ENCODE measurements at regions not wholly inside any gene's neighbourhood (a gene's known extent, or its start where the extent isn't known, plus 50 kb on each side); places are given as distances from the start of the nearest gene placed in this dataset.
"Not testable (repeated sequence)": the region's sequence is repeated elsewhere in the genome, so short reads cannot be mapped to it uniquely, and the experiment has no call there.

DNA sequence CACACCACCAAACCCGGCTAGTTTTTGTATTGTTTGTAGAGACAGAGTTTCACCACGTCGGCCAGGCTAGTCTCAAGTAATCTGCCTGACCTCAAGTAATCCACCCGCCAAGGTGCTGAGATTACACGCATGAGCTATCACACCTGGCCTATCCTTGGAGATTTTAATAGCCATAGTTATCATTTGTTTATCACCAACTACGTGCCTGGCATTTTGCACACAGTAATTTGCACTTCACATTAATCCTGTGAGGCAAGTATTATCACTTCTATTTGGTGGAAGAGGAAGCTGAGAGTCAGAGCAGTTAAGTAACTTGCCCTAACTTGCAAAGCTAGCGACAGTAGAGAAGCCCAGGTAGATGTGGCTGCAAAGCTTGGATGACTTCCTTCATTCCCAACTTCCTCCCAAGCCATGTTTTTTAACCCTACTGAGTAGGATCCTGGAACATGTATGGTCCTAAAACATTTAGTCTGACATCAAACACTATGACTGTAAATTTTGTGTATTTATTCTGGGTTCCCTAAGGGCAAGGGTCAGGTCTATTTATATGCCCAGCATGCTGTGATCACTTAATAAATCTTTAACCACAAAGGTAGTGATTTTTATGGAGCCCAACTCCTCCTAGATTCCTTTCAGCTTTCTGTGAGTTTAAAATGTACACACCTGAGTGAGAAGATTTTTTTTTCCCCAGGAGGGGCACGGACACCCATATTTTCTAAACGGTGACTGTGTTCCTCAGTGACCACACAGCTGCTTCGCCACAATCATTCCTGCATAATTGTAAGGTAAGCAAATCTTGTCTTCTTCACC lies 100.2 kb upstream of the RAI14 start:
- FAIRE-seq, result no peak
- TF ChIP-seq POLR2AphosphoS5 (IDR thresholded peaks at IDR 0.05; ENCODE audit: low read depth, low read length) (no peak), POU2F2 (IDR thresholded peaks at IDR 0.05; ENCODE audit: low read depth, low read length) (no peak), PAX5 (IDR thresholded peaks at IDR 0.05; ENCODE audit: insufficient read depth, low read length, severe bottlenecking) (no peak), SPI1 (IDR thresholded peaks at IDR 0.05; ENCODE audit: low read depth, low read length) (no peak), POLR2A (IDR thresholded peaks at IDR 0.05; ENCODE audit: low read depth, low read length) (no peak), TAF1 (IDR thresholded peaks at IDR 0.05; ENCODE audit: low read depth, low read length) (no peak)

DNA sequence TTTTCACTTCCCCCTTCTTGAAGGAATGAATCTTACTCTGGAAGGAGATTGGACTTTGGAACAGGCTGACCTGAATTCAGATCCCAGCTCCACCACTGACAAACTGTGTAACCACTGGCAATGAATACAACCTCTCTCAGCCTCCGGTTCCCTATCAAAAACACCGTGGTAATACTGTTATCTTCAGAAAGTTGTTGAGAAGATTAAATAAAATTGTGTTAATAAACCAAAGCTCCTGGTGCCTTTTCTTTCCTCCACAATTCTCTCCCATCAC lies 99.7 kb upstream of the RAI14 start:
- TF ChIP-seq PAX5 (IDR thresholded peaks at IDR 0.05; ENCODE audit: insufficient read depth, low read length, severe bottlenecking), result no peak
- TF ChIP-seq POLR2AphosphoS5 (IDR thresholded peaks at IDR 0.05; ENCODE audit: low read depth, low read length), result no peak
- no peak for TF ChIP-seq TAF1 (IDR thresholded peaks at IDR 0.05; ENCODE audit: low read depth, low read length)
- no peak for TF ChIP-seq POLR2A (IDR thresholded peaks at IDR 0.05; ENCODE audit: low read depth, low read length)
- TF ChIP-seq POU2F2 (IDR thresholded peaks at IDR 0.05; ENCODE audit: low read depth, low read length), result no peak
- TF ChIP-seq SPI1 (IDR thresholded peaks at IDR 0.05; ENCODE audit: low read depth, low read length), result no peak
- FAIRE-seq, result no peak
- DNase-seq (ENCODE audit: insufficient read length, low spot score), result no peak

More for the DNA sequence above, 100.2 kb upstream of the RAI14 start:
- no peak for DNase-seq (ENCODE audit: insufficient read length, low spot score)

DNA sequence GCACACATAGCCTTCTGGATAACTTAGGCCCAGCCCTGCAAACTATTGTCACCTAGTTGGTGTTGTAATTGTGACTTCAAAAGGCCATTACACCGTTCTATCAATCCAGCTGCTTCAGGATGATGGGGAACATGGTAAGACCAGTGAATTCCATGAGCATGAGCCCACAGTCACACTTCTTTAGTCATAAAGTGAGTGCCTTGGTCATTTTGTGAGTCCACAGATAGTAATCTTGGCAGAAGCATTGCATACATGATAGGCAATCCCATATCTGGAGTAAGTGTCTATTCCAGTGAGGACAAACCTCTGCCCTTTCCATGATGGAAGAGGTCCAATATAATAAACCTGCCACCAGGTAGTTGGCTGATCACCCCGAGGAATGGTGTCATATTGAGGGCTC lies 94.5 kb upstream of the RAI14 start:
- not testable (repeated sequence) for DNase-seq (ENCODE audit: insufficient read length, low spot score); FAIRE-seq

DNA sequence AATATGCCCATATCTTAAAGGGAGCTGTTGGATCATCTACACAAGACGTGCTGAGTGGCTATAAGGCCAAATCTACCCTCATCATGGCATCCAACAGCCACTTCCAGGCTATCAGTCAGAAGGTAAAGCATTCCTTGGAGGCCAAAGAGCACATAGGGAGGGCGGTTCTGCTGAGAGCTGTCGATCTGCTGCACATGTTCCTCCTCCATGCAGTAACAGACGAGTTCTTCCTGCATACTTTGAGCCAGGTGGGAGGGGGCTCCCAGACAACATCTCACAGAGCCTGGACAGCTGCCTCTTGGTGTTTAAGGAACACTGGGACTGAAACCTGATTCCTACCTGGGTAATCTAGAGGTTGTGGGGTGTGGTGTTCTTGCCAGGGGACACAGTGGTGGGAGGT lies 93.3 kb upstream of the RAI14 start:
- DNase-seq (ENCODE audit: insufficient read length, low spot score), result no peak
- TF ChIP-seq POLR2A (IDR thresholded peaks at IDR 0.05; ENCODE audit: low read depth, low read length), result no peak
- no peak for TF ChIP-seq PAX5 (IDR thresholded peaks at IDR 0.05; ENCODE audit: insufficient read depth, low read length, severe bottlenecking)
- TF ChIP-seq TAF1 (IDR thresholded peaks at IDR 0.05; ENCODE audit: low read depth, low read length), result no peak
- no peak for TF ChIP-seq POU2F2 (IDR thresholded peaks at IDR 0.05; ENCODE audit: low read depth, low read length)
- TF ChIP-seq POLR2AphosphoS5 (IDR thresholded peaks at IDR 0.05; ENCODE audit: low read depth, low read length), result no peak
- no peak for TF ChIP-seq SPI1 (IDR thresholded peaks at IDR 0.05; ENCODE audit: low read depth, low read length)
- FAIRE-seq, result no peak

DNA sequence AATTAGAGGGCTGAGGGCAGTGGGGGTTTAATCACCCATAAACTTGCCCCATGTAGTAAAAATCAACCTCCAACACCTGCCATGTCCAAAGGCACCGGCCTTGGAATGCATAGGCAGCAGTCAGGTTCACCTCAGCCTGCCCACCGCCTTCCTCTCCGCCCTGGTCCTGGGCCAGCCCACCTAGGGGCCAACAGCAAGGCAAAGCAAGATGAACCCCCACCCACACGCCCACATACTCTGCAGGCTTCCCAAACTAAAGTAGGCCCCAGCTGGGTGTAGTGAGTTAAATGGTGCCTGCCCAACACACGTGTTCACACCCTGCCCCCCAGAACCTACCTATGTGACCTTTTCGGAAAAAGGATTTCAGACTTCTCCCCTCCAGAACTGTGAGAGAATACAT lies 92.9 kb upstream of the RAI14 start:
- FAIRE-seq, result no peak
- TF ChIP-seq TAF1 (IDR thresholded peaks at IDR 0.05; ENCODE audit: low read depth, low read length), result no peak

DNA sequence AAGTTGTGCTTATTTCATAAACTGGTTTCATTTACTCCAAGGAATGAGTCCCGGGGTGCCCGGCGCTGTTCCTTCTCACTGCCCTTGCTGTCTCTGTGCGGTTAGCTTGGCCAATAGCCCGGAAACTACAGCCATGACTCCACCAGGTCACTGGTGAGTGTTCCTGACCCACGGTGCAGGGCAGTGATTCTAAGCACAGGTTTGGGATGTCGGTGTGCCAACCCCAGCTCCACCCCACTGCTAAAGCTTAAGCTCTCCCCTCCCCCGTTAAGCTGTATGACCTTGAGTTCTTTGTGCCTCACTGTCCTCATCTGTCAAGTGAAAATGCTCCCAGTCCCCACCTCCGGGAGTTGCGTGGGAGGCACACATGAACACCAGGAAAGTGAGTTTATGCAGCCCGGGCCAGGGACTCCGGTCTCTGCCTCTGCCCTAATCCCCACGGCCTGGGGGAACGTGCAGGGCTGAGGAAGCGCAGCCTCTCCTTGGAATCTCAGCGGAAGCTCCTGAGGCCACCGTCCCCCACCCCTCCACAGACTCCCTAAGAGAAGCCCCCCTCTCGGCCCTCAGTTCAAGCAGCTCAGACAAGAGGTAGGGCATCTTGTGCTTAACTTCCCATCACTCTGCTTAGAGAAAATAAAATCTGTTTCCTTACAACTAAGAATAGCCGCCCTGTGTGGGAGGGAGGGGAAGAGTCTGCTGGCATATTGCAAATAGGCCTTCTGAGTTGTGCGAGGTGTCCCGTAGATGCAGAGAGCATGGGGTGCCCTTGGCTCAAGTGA lies 92.0 kb upstream of the RAI14 start:
- no peak for FAIRE-seq
- no peak for DNase-seq (ENCODE audit: insufficient read length, low spot score)
- TF ChIP-seq SPI1 (IDR thresholded peaks at IDR 0.05; ENCODE audit: low read depth, low read length), result no peak
- no peak for TF ChIP-seq POU2F2 (IDR thresholded peaks at IDR 0.05; ENCODE audit: low read depth, low read length)
- no peak for TF ChIP-seq PAX5 (IDR thresholded peaks at IDR 0.05; ENCODE audit: insufficient read depth, low read length, severe bottlenecking)

More for the DNA sequence above, 92.9 kb upstream of the RAI14 start:
- DNase-seq (ENCODE audit: insufficient read length, low spot score), result no peak

DNA sequence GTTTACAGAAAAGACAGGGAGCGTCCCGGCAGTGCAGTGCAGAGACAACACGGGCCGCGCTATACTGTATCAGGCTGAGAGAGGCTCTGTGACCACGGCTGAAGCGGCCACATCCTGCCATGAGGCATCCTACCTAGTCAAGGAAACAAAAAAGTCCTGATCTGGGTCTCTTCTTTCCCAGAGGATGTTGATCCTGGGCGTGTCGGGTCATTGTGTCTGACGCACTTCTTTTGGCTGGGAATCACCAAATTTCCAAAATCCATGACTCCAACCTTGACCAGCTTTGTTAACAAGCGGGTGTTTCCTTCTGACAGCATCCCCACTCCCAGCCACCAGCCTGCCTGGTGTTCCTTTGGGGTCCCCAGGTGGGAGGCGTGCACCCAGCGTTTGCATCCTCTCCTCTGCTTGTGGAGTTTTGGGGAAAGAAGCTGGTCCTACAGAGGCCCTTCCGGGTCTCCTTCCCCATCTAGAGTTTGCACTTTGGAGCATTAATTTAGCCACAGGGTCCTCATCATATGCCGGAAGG lies 91.4 kb upstream of the RAI14 start:
- FAIRE-seq (no peak), DNase-seq (ENCODE audit: insufficient read length, low spot score) (no peak)
- TF ChIP-seq SPI1 (IDR thresholded peaks at IDR 0.05; ENCODE audit: low read depth, low read length), result no peak
- no peak for TF ChIP-seq PAX5 (IDR thresholded peaks at IDR 0.05; ENCODE audit: insufficient read depth, low read length, severe bottlenecking)
- no peak for TF ChIP-seq POU2F2 (IDR thresholded peaks at IDR 0.05; ENCODE audit: low read depth, low read length)
- TF ChIP-seq TAF1 (IDR thresholded peaks at IDR 0.05; ENCODE audit: low read depth, low read length), result no peak
- no peak for TF ChIP-seq POLR2AphosphoS5 (IDR thresholded peaks at IDR 0.05; ENCODE audit: low read depth, low read length)
- TF ChIP-seq POLR2A (IDR thresholded peaks at IDR 0.05; ENCODE audit: low read depth, low read length), result no peak

DNA sequence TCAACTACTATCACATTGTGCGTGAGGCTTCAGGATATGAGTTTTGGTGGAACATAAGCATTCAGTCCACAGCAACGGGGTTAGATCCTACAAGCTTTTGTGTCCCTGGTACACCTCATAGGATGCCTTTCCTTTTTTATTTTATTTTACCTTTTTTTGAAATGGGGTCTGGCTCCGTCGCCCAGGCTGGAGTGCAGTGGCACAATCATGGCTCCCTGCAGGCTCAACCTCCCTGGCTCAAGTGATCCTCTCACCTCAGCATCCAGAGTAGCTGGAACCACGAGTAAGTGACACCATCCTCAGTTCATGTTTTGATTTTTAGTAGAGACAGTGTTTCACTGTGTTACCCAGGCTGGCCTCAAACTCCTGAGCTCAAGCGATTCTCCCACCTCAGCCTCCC lies 86.0 kb upstream of the RAI14 start:
- TF ChIP-seq TAF1 (IDR thresholded peaks at IDR 0.05; ENCODE audit: low read depth, low read length), result no peak
- no peak for TF ChIP-seq PAX5 (IDR thresholded peaks at IDR 0.05; ENCODE audit: insufficient read depth, low read length, severe bottlenecking)
- DNase-seq (ENCODE audit: insufficient read length, low spot score) (no peak), FAIRE-seq (no peak)

DNA sequence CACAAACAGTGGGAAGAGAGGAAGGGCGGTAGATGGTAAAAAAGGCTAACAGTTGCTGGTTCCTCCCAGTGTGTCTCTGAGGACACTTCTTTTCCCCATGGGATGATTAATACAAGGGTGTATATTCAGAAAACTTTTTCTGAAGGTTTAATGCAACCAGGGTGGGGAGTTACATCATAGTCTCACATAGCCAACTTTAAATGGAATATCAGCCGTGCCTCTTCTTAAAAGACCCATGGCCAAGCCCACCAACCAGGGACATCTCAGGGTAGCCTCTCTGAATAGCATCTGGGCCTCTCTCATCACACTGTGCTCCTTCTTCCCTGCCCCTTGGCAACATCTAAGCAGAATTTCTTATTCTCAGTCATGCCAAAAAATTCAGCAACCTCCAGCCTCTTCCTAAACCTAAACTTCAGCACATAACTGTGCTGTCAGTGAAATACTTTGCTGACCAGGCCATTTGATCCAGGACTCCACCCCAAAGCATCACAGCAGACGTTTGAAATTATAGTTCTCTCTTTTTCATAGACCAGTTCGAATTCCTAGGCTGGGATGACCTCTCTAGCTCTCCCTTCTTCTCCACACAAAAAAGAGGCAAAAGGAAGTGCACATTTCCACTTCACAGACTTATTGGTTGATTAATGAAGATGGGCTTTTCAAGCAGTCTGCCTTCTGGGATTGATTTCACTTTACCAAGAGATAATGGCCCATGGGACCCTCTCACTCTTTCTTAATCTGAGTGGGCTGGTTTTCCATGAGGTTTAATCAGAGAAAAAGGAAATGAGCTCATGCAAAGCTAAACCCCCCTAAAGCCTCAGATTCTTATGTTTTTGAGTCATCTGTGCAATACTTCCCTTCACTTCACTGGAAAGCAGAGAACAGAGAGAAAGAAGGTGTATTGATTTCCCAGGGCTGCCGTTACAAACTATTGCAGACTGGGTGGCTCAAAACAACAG lies 85.1 kb upstream of the RAI14 start:
- no peak for FAIRE-seq
- no peak for DNase-seq (ENCODE audit: insufficient read length, low spot score)
- no peak for TF ChIP-seq POLR2AphosphoS5 (IDR thresholded peaks at IDR 0.05; ENCODE audit: low read depth, low read length)
- TF ChIP-seq PAX5 (IDR thresholded peaks at IDR 0.05; ENCODE audit: insufficient read depth, low read length, severe bottlenecking), result no peak
- TF ChIP-seq SPI1 (IDR thresholded peaks at IDR 0.05; ENCODE audit: low read depth, low read length), result no peak
- TF ChIP-seq TAF1 (IDR thresholded peaks at IDR 0.05; ENCODE audit: low read depth, low read length), result no peak
- no peak for TF ChIP-seq POLR2A (IDR thresholded peaks at IDR 0.05; ENCODE audit: low read depth, low read length)
- TF ChIP-seq POU2F2 (IDR thresholded peaks at IDR 0.05; ENCODE audit: low read depth, low read length), result no peak

All from GM12891 (cell line).